ENCODE measurements at regions not wholly inside any gene's neighbourhood (a gene's known extent, or its start where the extent isn't known, plus 50 kb on each side); places are given as distances from the start of the nearest gene placed in this dataset.

DNA sequence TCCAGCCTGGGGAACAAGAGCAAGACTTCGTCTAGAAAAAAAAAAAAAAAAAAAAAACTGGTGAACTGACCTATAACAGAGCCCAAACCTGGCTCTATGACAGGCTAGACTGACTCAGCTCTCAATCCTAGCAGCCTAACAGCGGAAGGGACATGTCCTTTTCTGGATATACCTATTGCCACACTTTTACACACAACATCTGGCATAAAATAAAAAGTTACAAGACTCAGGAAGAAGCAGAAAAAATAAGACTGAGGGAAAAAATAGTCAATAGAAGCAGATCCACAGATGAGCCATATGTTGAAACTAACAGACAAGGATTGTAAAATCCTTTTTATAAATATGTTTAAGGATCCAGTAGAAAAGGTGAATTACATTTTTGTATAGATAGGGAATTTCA, 57.5 kb upstream of the IPO9 start:
- TF ChIP-seq POLR2A (IDR thresholded peaks at IDR 0.05; ENCODE audit: borderline replicate concordance, extremely low read depth, insufficient read depth, insufficient read length) (no peak), YY1 (IDR thresholded peaks at IDR 0.05; ENCODE audit: extremely low read depth, insufficient replicate concordance, low read depth, low read length) (no peak), CTCF (IDR thresholded peaks at IDR 0.05 in 2 of 3, conservative IDR thresholded peaks at IDR 0.05 in 1 of 3; ENCODE audit: borderline replicate concordance in 1 of 3, insufficient read depth in 1 of 3, low read depth in 2 of 3, low read length in 2 of 3) (no peak), REST (IDR thresholded peaks at IDR 0.05; ENCODE audit: low read depth) (no peak), POLR2AphosphoS5 (IDR thresholded peaks at IDR 0.05; ENCODE audit: low read depth, low read length) (no peak), RAD21 (IDR thresholded peaks at IDR 0.05; ENCODE audit: low read depth) (no peak), SP1 (IDR thresholded peaks at IDR 0.05; ENCODE audit: low read depth) (no peak), EGR1 (IDR thresholded peaks at IDR 0.05; ENCODE audit: low read depth) (no peak), CEBPB (IDR thresholded peaks at IDR 0.05; ENCODE audit: low read depth) (no peak), EZH2 (IDR thresholded peaks at IDR 0.05) (no peak), JUND (IDR thresholded peaks at IDR 0.05) (no peak), ZNF274 (IDR thresholded peaks at IDR 0.05; ENCODE audit: low read depth, low read length) (no peak), TCF7L2 (IDR thresholded peaks at IDR 0.05; ENCODE audit: borderline replicate concordance, extremely low read depth, insufficient read depth, insufficient read length) (no peak), ZBTB33 (IDR thresholded peaks at IDR 0.05; ENCODE audit: extremely low read depth, insufficient replicate concordance, low read length) (no peak)
